IMR-90 (cell line): ENCODE measurements at regions not wholly inside any gene's neighbourhood (a gene's known extent, or its start where the extent isn't known, plus 50 kb on each side); places are given as distances from the start of the nearest gene placed in this dataset.

Experiments
- ATAC-seq: fragments of 200-7000 bp; cut with Tn5 transposase; 2 replicates; pipeline ENCODE4 v1.9.1; 2020; ENCODE audit warnings: low read depth, mild to moderate bottlenecking, moderate library complexity
- BruUV-seq: library from RNA; stranded (reverse); fragments of 400-500 nt; replicated peaks from 2 replicates; lab custom pipeline; 2021; lab: Mats Ljungman, UMichigan
- CTCF ChIA-PET: fragments of 300-600 bp; formaldehyde crosslinking; extraction: SDS; loops from one replicate; lab custom pipeline; 2021; ENCODE audit warnings: antibody characterized with exemption; lab: Yijun Ruan, JAX
- POLR2A ChIA-PET: fragments of 300-600 bp; sonication (Branson Sonifier 250); formaldehyde crosslinking; loops from one replicate; lab custom pipeline; 2022; ENCODE audit warnings: antibody characterized with exemption; ENCODE audit not compliant: unreplicated experiment; lab: Charles Lee
- DNase-seq: peaks from one replicate; pipeline ENCODE4 v3.0.0; 2013
- H2AFZ ChIP-seq: replicated peaks from 2 replicates; pipeline ENCODE3; 2013; ENCODE audit warnings: low read length, mild to moderate bottlenecking; ENCODE audit not compliant: poor library complexity
- H2AK5ac ChIP-seq: 2 replicates; pipeline ENCODE4 v1.6.1; 2013; ENCODE audit warnings: low read depth, low read length, inconsistent platforms
- H2AK9ac ChIP-seq: replicated peaks from 2 replicates; pipeline ENCODE3; 2013; ENCODE audit warnings: mild to moderate bottlenecking, low read depth, low read length, moderate library complexity; ENCODE audit not compliant: poor library complexity
- H2BK120ac ChIP-seq: 2 replicates; pipeline ENCODE4 v1.6.1; 2013; ENCODE audit warnings: low read depth, low read length, inconsistent platforms
- H2BK15ac ChIP-seq: 3 replicates; pipeline ENCODE4 v1.6.1; 2013; ENCODE audit warnings: low read depth, low read length, inconsistent platforms
- H2BK20ac ChIP-seq: 2 replicates; pipeline ENCODE4 v1.6.1; 2013; ENCODE audit warnings: low read depth, mild to moderate bottlenecking, inconsistent platforms, low read length, moderate library complexity
- H2BK5ac ChIP-seq: 2 replicates; pipeline ENCODE4 v1.6.1; 2013; ENCODE audit warnings: mild to moderate bottlenecking, low read depth, low read length, inconsistent platforms; ENCODE audit not compliant: poor library complexity, severe bottlenecking
- H3K14ac ChIP-seq: replicated peaks from 2 replicates; pipeline ENCODE4 v1.6.1; 2013; ENCODE audit warnings: low read depth, low read length, inconsistent platforms
- H3K18ac ChIP-seq: 2 replicates; pipeline ENCODE4 v1.6.1; 2013; ENCODE audit warnings: low read depth, low read length, control low read depth
- H3K23ac ChIP-seq: 2 replicates; pipeline ENCODE4 v1.6.1; 2013; ENCODE audit warnings: low read depth, low read length, inconsistent platforms
- H3K27ac ChIP-seq: 2 replicates; pipeline ENCODE4 v1.5.1; 2013; ENCODE audit warnings: mild to moderate bottlenecking, control low read depth, low read length; ENCODE audit not compliant: insufficient read depth
- H3K27me3 ChIP-seq: 2 replicates; pipeline ENCODE4 v1.6.1; 2013; ENCODE audit warnings: low read length; ENCODE audit not compliant: control insufficient read depth, insufficient read depth
- H3K36me3 ChIP-seq: 2 replicates; pipeline ENCODE4 v1.6.1; 2013; ENCODE audit warnings: low read length, mixed read lengths; ENCODE audit not compliant: control insufficient read depth, insufficient read depth
- H3K4ac ChIP-seq: 2 replicates; pipeline ENCODE4 v1.6.1; 2013; ENCODE audit warnings: low read depth, low read length, inconsistent platforms
- H3K4me1 ChIP-seq: 2 replicates; pipeline ENCODE4 v1.6.1; 2013; ENCODE audit warnings: low read length, mixed read lengths; ENCODE audit not compliant: control insufficient read depth, insufficient read depth
- H3K4me2 ChIP-seq: 2 replicates; pipeline ENCODE4 v1.6.1; 2013; ENCODE audit warnings: low read depth, mild to moderate bottlenecking, control low read depth, low read length, moderate library complexity
- H3K4me3 ChIP-seq: 2 replicates; pipeline ENCODE4 v1.5.1; 2013; ENCODE audit warnings: low read depth, mild to moderate bottlenecking, control low read depth, low read length, moderate library complexity; ENCODE audit not compliant: insufficient read depth
- H3K56ac ChIP-seq: 2 replicates; pipeline ENCODE4 v1.6.1; 2013; ENCODE audit warnings: low read length, inconsistent platforms; ENCODE audit not compliant: insufficient read depth; ENCODE audit errors: extremely low read depth
- H3K79me1 ChIP-seq, 2 experiments: 2 replicates each; pipeline ENCODE4 v1.6.1; 2013; ENCODE audit warnings: low read length in 2 of 2, inconsistent platforms in 1 of 2, low read depth in 1 of 2
- H3K9ac ChIP-seq: 2 replicates; pipeline ENCODE4 v1.6.1; 2013; ENCODE audit warnings: low read depth, low read length, control low read depth
- H3K9me1 ChIP-seq: 2 replicates; pipeline ENCODE4 v1.6.1; 2013; ENCODE audit warnings: low read length, inconsistent platforms; ENCODE audit not compliant: insufficient read depth
- H3K9me3 ChIP-seq: 2 replicates; pipeline ENCODE4 v1.6.1; 2013; ENCODE audit warnings: low read length; ENCODE audit not compliant: control insufficient read depth, insufficient read depth
- H4K20me1 ChIP-seq: 2 replicates; pipeline ENCODE4 v1.6.1; 2013; ENCODE audit warnings: low read length, inconsistent platforms; ENCODE audit not compliant: insufficient read depth
- H4K5ac ChIP-seq: 2 replicates; pipeline ENCODE4 v1.6.1; 2013; ENCODE audit warnings: mild to moderate bottlenecking, low read depth, low read length, control low read depth
- H4K8ac ChIP-seq, 2 experiments: 2 replicates each; pipeline ENCODE4 v1.6.1; 2013; ENCODE audit warnings: low read depth in 2 of 2, low read length in 2 of 2, control low read depth in 1 of 2, inconsistent platforms in 1 of 2
- H4K91ac ChIP-seq: 2 replicates; pipeline ENCODE4 v1.6.1; 2013; ENCODE audit warnings: low read depth, low read length, inconsistent platforms; ENCODE audit not compliant: insufficient read depth
- BHLHE40 ChIP-seq: fragments of 150-350 bp; IDR thresholded peaks from 2 replicates; pipeline ENCODE4 v1.6.1; 2016; ENCODE audit warnings: mild to moderate bottlenecking, low read depth, low read length
- CTCF ChIP-seq: conservative IDR thresholded peaks from 2 replicates; pipeline ENCODE4 v1.5.1; 2012; ENCODE audit warnings: mild to moderate bottlenecking, low read depth, low read length, improper control_type of control experiment
- ELK1 ChIP-seq: fragments of 150-350 bp; IDR thresholded peaks from 2 replicates; pipeline ENCODE4 v1.6.1; 2016; ENCODE audit warnings: low read depth, mild to moderate bottlenecking, low read length, moderate library complexity, borderline replicate concordance
- FOS ChIP-seq: fragments of 150-350 bp; IDR thresholded peaks from 2 replicates; pipeline ENCODE4 v1.6.1; 2016; ENCODE audit warnings: low read depth, low read length
- MAFK ChIP-seq: IDR thresholded peaks from 2 replicates; pipeline ENCODE4 v1.6.1; 2012; ENCODE audit warnings: low read depth, low read length, improper control_type of control experiment
- MAZ ChIP-seq: IDR thresholded peaks from 2 replicates; pipeline ENCODE4 v1.6.1; 2012; ENCODE audit warnings: low read depth, mild to moderate bottlenecking, low read length, improper control_type of control experiment, moderate library complexity, borderline replicate concordance
- MXI1 ChIP-seq: IDR thresholded peaks from 2 replicates; pipeline ENCODE4 v1.6.1; 2012; ENCODE audit warnings: low read depth, mild to moderate bottlenecking, low read length, moderate library complexity, borderline replicate concordance
- NFE2L2 ChIP-seq: fragments of 150-350 bp; IDR thresholded peaks from 2 replicates; pipeline ENCODE4 v1.6.1; 2016; ENCODE audit warnings: low read depth, mild to moderate bottlenecking, low read length
- POLR2A ChIP-seq: IDR thresholded peaks from 2 replicates; pipeline ENCODE4 v1.6.1; 2012; ENCODE audit warnings: mild to moderate bottlenecking, low read depth, low read length
- RCOR1 ChIP-seq: IDR thresholded peaks from 2 replicates; pipeline ENCODE4 v1.6.1; 2012; ENCODE audit warnings: mild to moderate bottlenecking, low read length, improper control_type of control experiment; ENCODE audit not compliant: insufficient replicate concordance
- RFX5 ChIP-seq: IDR thresholded peaks from 2 replicates; pipeline ENCODE4 v1.8.0; 2012; ENCODE audit warnings: low read depth, mild to moderate bottlenecking, low read length, moderate library complexity
- SMC3 ChIP-seq: fragments of 150-350 bp; IDR thresholded peaks from 2 replicates; pipeline ENCODE4 v1.6.1; 2016; ENCODE audit warnings: low read depth, mild to moderate bottlenecking, antibody characterized with exemption, low read length, moderate library complexity
- USF2 ChIP-seq: fragments of 150-350 bp; IDR thresholded peaks from 2 replicates; pipeline ENCODE4 v1.6.1; 2017; ENCODE audit warnings: mild to moderate bottlenecking, antibody characterized with exemption, low read length, low read depth
- WGBS, 2 experiments: methylation state at CpG; one replicate each; pipeline versions ENCODE4 v1.1.5 to v1.1.7; 2013; ENCODE audit warnings: missing lambda C conversion rate in 2 of 2; ENCODE audit not compliant: insufficient read length in 1 of 2; ENCODE audit errors: extremely low coverage in 2 of 2; 5-methylcytosine and 5-hydroxymethylcytosine counted together
- dilution Hi-C: fragments of 300-500 bp; cut with HindIII; formaldehyde crosslinking; loops from one replicate; pipeline ENCODE4 v1.14.3; 2018; ENCODE audit warnings: low sequenced_read_pairs; ENCODE audit not compliant: unreplicated experiment
- in situ Hi-C: fragments of 300-500 bp; cut with MboI; formaldehyde crosslinking; loops from 3 replicates; pipeline ENCODE4 v1.14.3; 2019; ENCODE audit warnings: low sequenced_read_pairs, inconsistent platforms, mixed read lengths
- intact Hi-C: fragments of 100-400 bp; cut with micrococcal nuclease; formaldehyde crosslinking; loops from 2 replicates; pipeline ENCODE4 v1.10.0; 2022

GRCh38 chr1:96962751-96963211, 241.2 kb downstream of the PTBP2 start:
- intact Hi-C loops, result loop anchor here (10.0 kb wide), 5 partner anchors 238 to 728 kb away; partner anchors contain the start of gene PTBP2
- in situ Hi-C loops, result loop anchor here (10.0 to 25.0 kb wide), 3 partner anchors 825 to 1502 kb away; no protein-coding TSS in a partner anchor

More at GRCh38 chr1:96962751-96963211, 241.2 kb downstream of the PTBP2 start:
- Histone ChIP-seq H3K4ac (no peak overlapping the region), H2AK9ac (no peak overlapping the region), H3K4me3 (no peak overlapping the region), H3K4me1 (no peaks in the 10 kb centered on the region), H2BK120ac (no peak overlapping the region), H3K4me2 (no peak overlapping the region), H4K91ac (no peak overlapping the region), H3K9me1 (no peaks in the 10 kb centered on the region), H3K27me3 (no peaks in the 10 kb centered on the region), H2BK15ac (no peak overlapping the region), H2BK20ac (no peak overlapping the region), H4K5ac (no peak overlapping the region), H2BK5ac (no peak overlapping the region), H3K14ac (no peak overlapping the region), H4K20me1 (no peaks in the 10 kb centered on the region), H3K36me3 (no peaks in the 10 kb centered on the region), H2AFZ (no peak overlapping the region), H2AK5ac (no peak overlapping the region), H4K8ac (no peak overlapping the region), H3K9ac (no peak overlapping the region), H3K23ac (no peak overlapping the region), H3K79me1 (no peaks in the 10 kb centered on the region), H3K27ac (no peak overlapping the region), H3K9me3 (no peaks in the 10 kb centered on the region), H3K56ac (no peak overlapping the region), H3K18ac (no peak overlapping the region)
- dilution Hi-C loops, result no loop called here
- TF ChIP-seq MAZ (no peak), USF2 (no peak), CTCF (no peak), BHLHE40 (no peak), MAFK (no peak), RCOR1 (no peak), POLR2A (no peak), MXI1 (no peak), RFX5 (no peak), SMC3 (no peak), FOS (no peak), NFE2L2 (no peak), ELK1 (no peak)
- CTCF ChIA-PET, result interaction anchor here (0.6 to 1.5 kb wide), 2 partner anchors 642 to 1505 kb away, joined by 3 read pairs; no protein-coding TSS in a partner anchor
- ATAC-seq, result no peak
- BruUV-seq, result no TSS peak
- WGBS, 2 experiments, result no CpG with 5 or more reads among the region's 4 CpGs
- peak; percentile 31 for DNase-seq
- POLR2A ChIA-PET, result no interaction called here
